ENCODE measurements at regions not wholly inside any gene's neighbourhood (a gene's known extent, or its start where the extent isn't known, plus 50 kb on each side); places are given as distances from the start of the nearest gene placed in this dataset.

DNA sequence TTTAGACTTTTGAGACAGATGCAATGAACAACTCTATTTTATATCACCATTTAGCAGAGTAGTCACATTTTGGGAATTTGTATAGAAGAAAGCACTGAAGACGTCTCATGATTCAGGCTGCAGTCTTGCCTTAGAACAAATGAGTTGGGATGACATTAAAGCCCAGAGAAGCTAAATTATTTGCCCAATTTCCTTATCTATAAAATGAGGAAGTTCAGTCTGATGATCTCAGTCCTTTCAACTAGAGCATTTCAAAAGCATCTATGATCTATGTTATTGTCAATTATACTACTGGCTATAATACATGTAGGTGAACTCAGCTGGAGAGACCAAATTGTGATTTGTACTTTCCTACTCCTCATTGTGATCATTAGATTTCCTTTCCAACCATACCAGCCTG lies 154.1 kb downstream of the OSTF1 start:
- TF ChIP-seq, protein P1, sequence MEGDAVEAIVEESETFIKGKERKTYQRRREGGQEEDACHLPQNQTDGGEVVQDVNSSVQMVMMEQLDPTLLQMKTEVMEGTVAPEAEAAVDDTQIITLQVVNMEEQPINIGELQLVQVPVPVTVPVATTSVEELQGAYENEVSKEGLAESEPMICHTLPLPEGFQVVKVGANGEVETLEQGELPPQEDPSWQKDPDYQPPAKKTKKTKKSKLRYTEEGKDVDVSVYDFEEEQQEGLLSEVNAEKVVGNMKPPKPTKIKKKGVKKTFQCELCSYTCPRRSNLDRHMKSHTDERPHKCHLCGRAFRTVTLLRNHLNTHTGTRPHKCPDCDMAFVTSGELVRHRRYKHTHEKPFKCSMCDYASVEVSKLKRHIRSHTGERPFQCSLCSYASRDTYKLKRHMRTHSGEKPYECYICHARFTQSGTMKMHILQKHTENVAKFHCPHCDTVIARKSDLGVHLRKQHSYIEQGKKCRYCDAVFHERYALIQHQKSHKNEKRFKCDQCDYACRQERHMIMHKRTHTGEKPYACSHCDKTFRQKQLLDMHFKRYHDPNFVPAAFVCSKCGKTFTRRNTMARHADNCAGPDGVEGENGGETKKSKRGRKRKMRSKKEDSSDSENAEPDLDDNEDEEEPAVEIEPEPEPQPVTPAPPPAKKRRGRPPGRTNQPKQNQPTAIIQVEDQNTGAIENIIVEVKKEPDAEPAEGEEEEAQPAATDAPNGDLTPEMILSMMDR (IDR thresholded peaks at IDR 0.05; ENCODE audit: poor library complexity, severe bottlenecking), result no peak
- TF ChIP-seq RAD21 (conservative IDR thresholded peaks at IDR 0.05), result no peak
- TF ChIP-seq EZH2 (IDR thresholded peaks at IDR 0.05; ENCODE audit: borderline replicate concordance, insufficient read depth, low read length, poor library complexity, severe bottlenecking), result no peak
- no peak for TF ChIP-seq POLR2AphosphoS5 (IDR thresholded peaks at IDR 0.05)
- no peak for TF ChIP-seq MXI1 (conservative IDR thresholded peaks at IDR 0.05; ENCODE audit: poor library complexity, severe bottlenecking)
- TF ChIP-seq SMC3 (conservative IDR thresholded peaks at IDR 0.05; ENCODE audit: poor library complexity), result no peak
- TF ChIP-seq EP300 (conservative IDR thresholded peaks at IDR 0.05; ENCODE audit: poor library complexity, severe bottlenecking), result no peak
- TF ChIP-seq, protein P2, sequence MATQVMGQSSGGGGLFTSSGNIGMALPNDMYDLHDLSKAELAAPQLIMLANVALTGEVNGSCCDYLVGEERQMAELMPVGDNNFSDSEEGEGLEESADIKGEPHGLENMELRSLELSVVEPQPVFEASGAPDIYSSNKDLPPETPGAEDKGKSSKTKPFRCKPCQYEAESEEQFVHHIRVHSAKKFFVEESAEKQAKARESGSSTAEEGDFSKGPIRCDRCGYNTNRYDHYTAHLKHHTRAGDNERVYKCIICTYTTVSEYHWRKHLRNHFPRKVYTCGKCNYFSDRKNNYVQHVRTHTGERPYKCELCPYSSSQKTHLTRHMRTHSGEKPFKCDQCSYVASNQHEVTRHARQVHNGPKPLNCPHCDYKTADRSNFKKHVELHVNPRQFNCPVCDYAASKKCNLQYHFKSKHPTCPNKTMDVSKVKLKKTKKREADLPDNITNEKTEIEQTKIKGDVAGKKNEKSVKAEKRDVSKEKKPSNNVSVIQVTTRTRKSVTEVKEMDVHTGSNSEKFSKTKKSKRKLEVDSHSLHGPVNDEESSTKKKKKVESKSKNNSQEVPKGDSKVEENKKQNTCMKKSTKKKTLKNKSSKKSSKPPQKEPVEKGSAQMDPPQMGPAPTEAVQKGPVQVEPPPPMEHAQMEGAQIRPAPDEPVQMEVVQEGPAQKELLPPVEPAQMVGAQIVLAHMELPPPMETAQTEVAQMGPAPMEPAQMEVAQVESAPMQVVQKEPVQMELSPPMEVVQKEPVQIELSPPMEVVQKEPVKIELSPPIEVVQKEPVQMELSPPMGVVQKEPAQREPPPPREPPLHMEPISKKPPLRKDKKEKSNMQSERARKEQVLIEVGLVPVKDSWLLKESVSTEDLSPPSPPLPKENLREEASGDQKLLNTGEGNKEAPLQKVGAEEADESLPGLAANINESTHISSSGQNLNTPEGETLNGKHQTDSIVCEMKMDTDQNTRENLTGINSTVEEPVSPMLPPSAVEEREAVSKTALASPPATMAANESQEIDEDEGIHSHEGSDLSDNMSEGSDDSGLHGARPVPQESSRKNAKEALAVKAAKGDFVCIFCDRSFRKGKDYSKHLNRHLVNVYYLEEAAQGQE (IDR thresholded peaks at IDR 0.05; ENCODE audit: borderline replicate concordance), result no peak
- no peak for TF ChIP-seq TAF1 (IDR thresholded peaks at IDR 0.05; ENCODE audit: low read depth)
